Caki2 (cell line): ENCODE measurements at regions not wholly inside any gene's neighbourhood (a gene's known extent, or its start where the extent isn't known, plus 50 kb on each side); places are given as distances from the start of the nearest gene placed in this dataset.

ENCODE experiments used
- DNase-seq: peaks from one replicate; pipeline ENCODE4 v3.0.0-alpha.2; 2015; ENCODE audit warnings: low read depth
- in situ Hi-C: cut with HindIII; loops from 2 replicates; pipeline ENCODE4 v1.10.0; 2016; ENCODE audit warnings: low sequenced_read_pairs, low pct_unique_long_range_greater_than_20kb, mixed read lengths

DNA sequence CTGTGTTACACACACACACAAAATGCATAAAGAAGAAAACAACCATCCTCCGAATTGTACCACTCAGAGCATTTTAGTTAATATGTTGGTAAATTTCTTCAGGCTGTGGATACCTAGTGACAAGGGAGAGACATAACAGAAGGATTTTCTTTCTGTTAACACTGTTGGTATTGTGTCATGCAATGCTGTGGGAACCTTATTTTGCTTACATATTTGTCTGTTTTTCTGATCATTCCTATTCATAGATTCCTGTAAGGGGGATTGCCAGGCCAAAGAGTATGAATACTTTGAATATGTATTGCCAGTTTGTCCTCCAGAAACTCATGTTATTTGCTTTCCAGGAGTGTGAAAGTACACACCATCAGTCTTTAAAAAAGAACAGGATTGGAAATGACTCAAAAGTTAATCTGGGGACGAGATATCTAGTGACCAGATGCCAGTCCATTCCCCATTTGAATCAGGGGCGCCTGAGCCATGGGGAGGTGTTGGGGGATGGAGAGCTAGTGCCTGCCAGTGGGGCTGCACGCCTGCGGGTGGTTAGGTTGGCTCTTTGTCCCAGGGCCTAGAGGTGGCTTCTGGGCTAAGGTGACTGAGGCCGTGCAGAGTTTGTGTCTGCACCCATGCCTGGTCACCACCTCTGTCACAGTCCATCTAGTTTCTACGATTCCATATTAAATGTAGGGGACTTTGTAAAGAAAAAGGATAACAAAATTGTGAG is 142.0 kb downstream of the PTPN20 start:
- no peak for DNase-seq
- in situ Hi-C loops, result no loop called here

- no peak for DNase-seq
- in situ Hi-C loops, result no loop called here
Measured at GRCh38 chr10:47054974-47055373, 143.7 kb downstream of the PTPN20 start.

DNA sequence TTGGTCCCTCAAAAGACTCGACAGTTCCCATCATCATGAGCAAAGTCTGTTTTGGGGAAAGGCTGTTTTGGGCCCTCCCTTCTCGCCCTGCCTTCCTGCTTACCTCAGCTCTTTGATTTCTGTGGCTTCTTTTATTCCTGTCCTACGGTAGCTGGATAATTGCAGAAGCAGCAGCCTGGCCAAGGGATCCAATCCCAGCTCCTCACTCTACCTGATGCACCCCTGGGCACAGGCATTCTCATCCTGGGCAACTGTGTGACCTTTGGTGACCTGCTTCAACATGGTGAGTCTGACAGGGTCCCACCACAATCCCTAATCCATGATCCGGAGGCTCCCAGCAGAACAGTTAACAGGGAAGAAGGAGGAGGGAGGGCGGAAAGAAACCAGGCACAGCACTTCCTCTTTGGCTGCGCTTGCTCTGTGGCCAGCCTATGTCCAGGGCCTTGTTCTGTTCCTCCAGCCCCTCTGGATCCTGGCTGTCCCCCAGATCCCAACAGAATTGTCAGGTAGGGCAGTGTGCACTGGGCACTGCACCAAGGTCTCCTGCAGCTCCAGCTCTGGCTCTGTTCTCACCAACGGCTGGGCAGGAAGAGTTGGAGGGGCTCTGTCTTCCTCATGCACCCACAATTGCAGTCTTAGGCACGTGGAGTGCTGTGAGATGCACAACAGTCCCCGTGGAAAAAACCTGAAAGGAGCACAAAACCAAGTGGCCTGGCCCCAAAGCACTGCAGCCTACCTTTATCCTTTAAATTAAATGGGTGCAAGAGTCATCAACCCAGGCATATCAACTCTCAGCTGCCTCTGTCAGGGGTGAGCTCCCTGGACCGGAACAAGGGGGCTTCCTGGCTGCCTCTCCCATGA is 144.4 kb downstream of the PTPN20 start:
- in situ Hi-C loops, result no loop called here
- DNase-seq, result no peak

DNA sequence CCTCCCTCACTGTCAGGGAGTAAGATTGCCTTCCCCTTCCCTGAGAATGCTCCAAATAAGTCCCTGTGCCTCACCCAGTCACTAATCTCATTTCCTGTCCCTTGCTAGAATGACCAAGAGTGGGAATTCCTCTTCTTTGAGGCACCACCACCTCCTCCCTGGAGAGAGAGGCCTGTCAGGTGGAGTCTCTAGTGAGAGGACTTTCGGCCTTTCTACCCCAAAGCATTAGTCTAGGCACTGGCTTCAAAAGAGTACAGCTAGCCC is 145.0 kb downstream of the PTPN20 start:
- in situ Hi-C loops, result no loop called here
- DNase-seq, result no peak

- in situ Hi-C loops, result no loop called here
- DNase-seq, result no peak
Measured at GRCh38 chr10:47057471-47057870, 146.2 kb downstream of the PTPN20 start.

DNA sequence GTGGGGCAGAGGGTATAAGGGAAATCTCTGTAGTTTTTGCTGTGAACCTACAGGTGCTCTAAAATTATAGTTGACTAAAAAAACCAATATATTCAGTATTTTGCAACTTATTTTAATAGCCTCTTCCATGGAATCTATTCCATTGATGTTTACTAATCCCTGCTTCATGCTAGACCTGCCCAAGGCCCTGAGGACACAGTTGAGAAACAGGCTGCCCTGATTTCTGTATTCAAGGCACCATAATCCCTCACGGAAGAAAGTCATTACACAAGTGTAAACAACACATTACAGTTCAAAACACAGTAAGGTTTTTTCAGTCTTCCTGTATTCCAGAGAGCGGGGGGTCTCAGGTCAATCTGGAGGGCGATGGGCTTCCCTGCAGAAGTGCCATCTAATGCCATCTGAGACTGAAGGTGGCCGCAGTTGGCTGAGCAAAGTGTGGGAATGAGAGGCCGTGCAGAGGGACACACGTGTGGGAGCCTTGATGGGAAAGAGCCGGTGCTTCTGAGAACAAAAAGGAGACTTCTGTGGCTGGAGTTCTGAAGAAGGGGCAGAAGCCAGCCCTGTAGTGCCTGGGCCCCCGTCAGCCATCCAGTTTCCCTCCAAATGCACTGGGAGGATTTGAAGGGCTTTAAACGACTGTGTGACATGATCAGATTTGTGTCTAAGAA is 146.9 kb downstream of the PTPN20 start:
- no peak for DNase-seq
- in situ Hi-C loops, result no loop called here

DNA sequence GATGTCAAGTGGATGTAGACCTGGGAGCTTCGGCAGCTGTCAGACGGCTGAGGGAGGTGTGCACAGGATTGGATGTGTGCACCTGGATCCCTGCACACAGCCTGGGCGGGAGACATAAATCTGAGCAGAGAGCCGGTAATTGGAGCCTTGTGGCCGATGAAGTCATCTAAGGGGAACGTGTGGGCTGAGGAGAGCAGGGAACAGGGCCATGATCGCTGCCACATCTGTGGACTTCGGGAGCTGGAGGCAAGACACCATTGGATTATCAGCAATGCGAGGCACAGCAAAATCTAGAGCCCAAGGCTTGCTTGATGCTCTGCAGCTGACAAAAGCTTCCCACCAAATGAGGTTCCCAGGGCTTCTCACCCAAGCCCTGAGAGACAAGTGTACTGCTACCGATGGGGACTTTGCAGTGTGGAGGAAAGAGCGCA is 147.7 kb downstream of the PTPN20 start:
- no peak for DNase-seq
- in situ Hi-C loops, result no loop called here

DNA sequence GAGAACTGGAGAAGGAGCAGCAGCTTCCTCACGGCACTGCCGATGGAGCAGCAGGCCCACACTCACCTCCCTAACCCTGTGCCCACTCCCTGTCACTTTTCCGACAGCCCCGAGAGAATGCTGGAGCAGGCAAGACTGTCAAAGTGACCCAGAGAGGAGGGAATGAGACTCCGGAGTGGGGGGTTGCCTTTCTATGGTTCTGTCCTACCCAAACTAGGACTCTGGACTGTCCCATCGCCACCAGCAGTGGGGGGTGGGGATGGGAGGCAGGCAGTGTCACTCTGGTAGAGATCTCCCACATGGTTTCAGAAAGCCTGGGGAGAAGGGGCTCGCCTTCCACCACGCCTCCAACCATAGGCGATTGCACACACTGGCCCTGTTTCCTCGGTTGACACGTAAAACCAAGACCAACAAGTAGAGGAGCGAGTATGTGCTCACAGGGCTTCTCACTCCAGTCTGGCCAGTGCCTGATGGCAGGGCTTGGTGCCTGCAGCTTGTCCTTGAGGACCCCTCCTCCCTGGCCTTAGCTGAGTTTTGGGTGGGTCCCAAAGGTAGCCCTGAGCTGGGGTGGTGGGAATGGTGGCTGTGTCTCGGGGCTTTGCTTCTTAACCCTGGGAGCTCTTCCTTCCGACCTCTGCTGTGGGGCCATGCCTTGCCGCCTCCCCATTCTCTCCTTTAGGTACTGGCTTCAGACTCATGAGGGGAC is 148.5 kb downstream of the PTPN20 start:
- in situ Hi-C loops, result no loop called here

DNA sequence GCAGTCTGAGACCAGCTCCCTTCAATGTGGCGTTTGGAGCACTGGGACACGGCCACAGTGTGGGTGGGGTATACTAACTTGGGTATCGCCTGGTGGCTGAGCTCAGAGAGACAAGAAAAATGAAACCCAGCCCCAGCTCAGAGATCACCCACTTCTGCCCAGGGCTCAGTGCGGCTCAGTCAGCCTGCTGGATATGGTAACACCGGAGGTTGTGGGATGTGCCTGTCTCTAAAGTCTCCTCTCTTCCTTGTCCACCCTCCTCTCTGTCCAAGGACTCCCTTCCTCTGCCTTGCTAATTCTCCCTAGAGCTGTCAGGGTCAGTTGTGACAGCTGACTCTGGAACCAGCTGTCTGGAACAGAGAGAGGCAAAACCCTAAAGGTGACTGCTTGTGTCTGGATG is 149.1 kb downstream of the PTPN20 start:
- in situ Hi-C loops, result no loop called here
- no peak for DNase-seq

More for the DNA sequence above, 148.5 kb downstream of the PTPN20 start:
- DNase-seq, result no peak

GRCh38 chr10:47060993-47061500 is 149.8 kb downstream of the PTPN20 start:
- in situ Hi-C loops, result no loop called here

DNA sequence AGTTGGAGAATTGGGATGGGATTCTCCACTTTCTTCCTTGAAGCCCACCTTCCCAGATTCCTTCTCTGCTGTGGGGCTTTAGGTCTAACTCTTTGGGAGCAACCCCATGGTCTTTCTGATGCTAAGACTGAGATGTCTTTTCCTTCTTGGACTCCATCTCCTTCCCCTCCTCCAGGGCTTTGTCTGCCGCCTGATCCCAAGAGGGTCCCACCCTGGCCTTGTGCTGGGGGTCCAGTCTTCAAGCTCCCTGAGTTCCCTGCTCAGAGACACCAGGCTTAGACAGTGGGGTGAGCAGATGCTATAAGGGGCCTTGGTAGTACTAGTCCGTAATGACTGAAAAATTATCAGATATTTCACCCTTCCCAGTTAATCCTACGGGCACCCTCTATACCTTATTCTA is 150.5 kb downstream of the PTPN20 start:
- in situ Hi-C loops, result no loop called here
- DNase-seq, result no peak

More at GRCh38 chr10:47060993-47061500, 149.8 kb downstream of the PTPN20 start:
- DNase-seq, result no peak

- no peak for DNase-seq
- in situ Hi-C loops, result no loop called here
Measured at GRCh38 chr10:47062441-47063200, 151.4 kb downstream of the PTPN20 start.

- in situ Hi-C loops, result no loop called here
- DNase-seq, result no peak
Measured at GRCh38 chr10:47063858-47064257, 152.6 kb downstream of the PTPN20 start.

DNA sequence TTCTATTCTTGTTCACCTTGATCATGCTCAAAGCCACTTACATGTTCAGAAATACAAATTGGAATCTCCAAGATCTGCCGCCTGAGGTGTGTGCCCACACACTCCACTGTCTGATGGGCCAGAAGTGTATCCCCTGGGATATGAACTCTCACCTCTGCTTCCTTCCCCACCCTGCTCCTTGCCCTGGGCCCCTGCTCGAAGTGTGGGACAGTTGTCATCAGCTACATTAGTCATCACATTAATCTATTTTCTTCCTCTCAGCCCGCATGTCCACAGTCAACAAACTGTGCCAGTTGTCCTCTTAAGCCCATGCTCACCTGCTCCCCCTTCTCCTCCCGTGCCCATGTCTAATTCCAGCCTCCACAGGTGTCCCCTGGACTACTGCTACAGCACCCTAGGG is 154.7 kb downstream of the PTPN20 start:
- in situ Hi-C loops, result no loop called here
- no peak for DNase-seq

- no peak for DNase-seq
- in situ Hi-C loops, result no loop called here
Measured at GRCh38 chr10:47067949-47068940, 157.0 kb downstream of the PTPN20 start.

DNA sequence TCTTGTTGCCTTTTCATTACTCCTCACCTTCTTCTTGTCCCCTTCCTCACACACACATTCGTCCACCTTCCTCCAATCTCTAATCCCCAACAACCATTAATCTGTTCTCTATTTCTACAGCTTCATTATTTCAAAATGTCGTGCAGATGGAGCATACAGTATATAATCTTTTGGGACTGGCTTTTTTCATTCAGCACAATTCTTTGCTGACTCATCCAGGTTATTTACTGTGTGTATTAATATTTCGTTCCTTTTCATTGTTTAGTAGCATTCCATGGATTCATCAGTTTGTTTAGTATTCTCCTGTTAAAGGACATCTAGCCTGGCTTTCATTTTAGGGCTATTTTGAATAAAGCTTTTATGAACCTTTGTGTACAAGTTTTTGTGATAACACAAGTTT is 159.3 kb downstream of the PTPN20 start:
- no peak for DNase-seq
- in situ Hi-C loops, result no loop called here

GRCh38 chr10:47071891-47072290 is 160.7 kb downstream of the PTPN20 start:
- in situ Hi-C loops, result no loop called here
- no peak for DNase-seq
